Urinary bladder (tissue), 3 donors: ENCODE measurements at regions not wholly inside any gene's neighbourhood (a gene's known extent, or its start where the extent isn't known, plus 50 kb on each side); places are given as distances from the start of the nearest gene placed in this dataset.

ENCODE experiments used
- DNase-seq: peaks from one replicate; pipeline ENCODE4 v3.0.0-alpha.2; 2015; ENCODE audit errors: extremely low spot score
- H3K27ac ChIP-seq: one replicate; pipeline ENCODE4 v1.5.1; 2013; ENCODE audit warnings: low read depth, mild to moderate bottlenecking, moderate library complexity
- H3K36me3 ChIP-seq: one replicate; pipeline ENCODE4 v1.6.1; 2013; ENCODE audit warnings: mild to moderate bottlenecking, moderate library complexity; ENCODE audit not compliant: insufficient read depth
- H3K4me1 ChIP-seq: one replicate; pipeline ENCODE4 v1.6.1; 2013; ENCODE audit warnings: mild to moderate bottlenecking, moderate library complexity; ENCODE audit not compliant: insufficient read depth
- H3K4me3 ChIP-seq: one replicate; pipeline ENCODE4 v1.5.1; 2013; ENCODE audit warnings: low read depth, low read length
- WGBS: extraction: QIAGEN DNeasy Blood & Tissue Kit; methylation state at CpG from one replicate; pipeline ENCODE4 v1.1.7; 2013; 5-methylcytosine and 5-hydroxymethylcytosine counted together
- donor health status: healthy with polysubstance abuse.
- donor health status: healthy.

DNA sequence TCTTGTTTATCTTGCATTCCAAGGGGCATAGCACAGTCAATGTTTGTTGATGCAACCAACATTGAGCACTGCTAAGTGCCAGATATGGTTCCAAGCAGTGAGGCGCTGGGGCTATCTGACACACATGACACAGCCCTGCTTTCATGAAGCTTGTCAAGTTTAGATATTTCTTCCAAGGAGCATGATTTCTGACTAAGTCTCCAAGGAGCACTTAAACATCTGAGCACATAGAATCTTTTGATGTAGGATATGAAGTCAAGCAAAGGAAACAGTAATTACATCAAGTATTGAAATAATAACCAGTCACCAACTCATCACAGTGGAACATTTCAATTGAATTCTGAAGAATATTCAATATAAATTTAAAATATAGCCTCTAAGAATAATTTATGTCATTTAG is 177.8 kb upstream of the USP15 start:
- no peak overlapping the region for H3K27ac ChIP-seq
- H3K4me1 ChIP-seq, result no peaks in the 10 kb centered on the region
- no peak overlapping the region for H3K4me3 ChIP-seq
- no peaks in the 10 kb centered on the region for H3K36me3 ChIP-seq
- WGBS, result 96% methylated on average over 1 of the region's 1 CpG
- no peak for DNase-seq

DNA sequence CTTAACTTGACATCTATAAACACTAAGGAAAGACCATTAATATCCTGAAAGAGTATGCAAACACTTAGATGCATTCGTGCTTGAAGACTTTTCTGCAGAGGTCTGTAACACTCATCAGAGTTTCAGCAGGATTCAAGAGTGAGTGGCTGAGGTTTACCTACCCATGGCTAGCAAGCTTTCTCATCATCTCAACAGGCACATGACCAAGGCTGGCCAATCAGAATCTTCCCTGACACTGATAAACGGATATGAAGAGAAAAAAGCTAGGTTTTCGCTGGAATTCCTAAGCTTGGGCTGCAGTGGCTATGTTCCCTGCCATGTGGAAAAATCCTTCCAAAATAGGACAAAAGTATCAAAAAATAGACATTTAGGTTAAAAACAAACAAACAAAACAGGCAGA is 162.1 kb upstream of the USP15 start:
- 65% methylated on average over 3 of the region's 3 CpGs for WGBS
- H3K4me1 ChIP-seq, result no peaks in the 10 kb centered on the region
- no peak overlapping the region for H3K4me3 ChIP-seq
- no peak for DNase-seq
- H3K27ac ChIP-seq, result no peak overlapping the region
- no peaks in the 10 kb centered on the region for H3K36me3 ChIP-seq

DNA sequence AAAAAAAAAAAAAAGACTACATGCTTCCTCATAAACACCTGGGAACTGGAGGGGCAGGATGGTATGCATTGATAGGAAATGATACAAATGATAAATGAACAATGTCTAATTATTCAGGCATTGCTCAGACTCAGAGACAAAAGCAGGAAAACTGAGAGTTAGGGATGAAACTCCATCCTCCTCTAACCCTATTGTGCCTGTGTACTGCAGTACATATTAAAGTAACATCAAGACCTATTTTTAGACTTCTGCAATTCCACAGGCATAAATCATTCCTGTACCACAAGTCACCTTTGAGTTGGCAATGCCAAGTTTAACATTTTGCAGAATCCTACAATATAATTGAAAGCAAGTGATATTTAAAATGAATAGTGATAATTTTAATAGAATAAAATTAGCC is 156.5 kb upstream of the USP15 start:
- Histone ChIP-seq H3K36me3 (no peaks in the 10 kb centered on the region), H3K27ac (no peak overlapping the region)

GRCh38 chr12:62106547-62107185 is 153.5 kb upstream of the USP15 start:
- H3K4me1 ChIP-seq, result no peaks in the 10 kb centered on the region
- DNase-seq, result no peak
- no peak overlapping the region for H3K4me3 ChIP-seq
- no peaks in the 10 kb centered on the region for H3K36me3 ChIP-seq
- WGBS, result 44% methylated on average over 8 of the region's 8 CpGs
- no peak overlapping the region for H3K27ac ChIP-seq

More for the DNA sequence above, 156.5 kb upstream of the USP15 start:
- Histone ChIP-seq H3K4me3 (no peak overlapping the region), H3K4me1 (no peaks in the 10 kb centered on the region)
- DNase-seq, result no peak

- H3K4me3 ChIP-seq, result no peak overlapping the region
- H3K27ac ChIP-seq, result no peak overlapping the region
- H3K4me1 ChIP-seq, result no peaks in the 10 kb centered on the region
- WGBS, result 70% methylated on average over 10 of the region's 10 CpGs
- no peaks in the 10 kb centered on the region for H3K36me3 ChIP-seq
- no peak for DNase-seq
These were observed 146.7 kb upstream of the USP15 start for GRCh38 chr12:62113366-62114011.

DNA sequence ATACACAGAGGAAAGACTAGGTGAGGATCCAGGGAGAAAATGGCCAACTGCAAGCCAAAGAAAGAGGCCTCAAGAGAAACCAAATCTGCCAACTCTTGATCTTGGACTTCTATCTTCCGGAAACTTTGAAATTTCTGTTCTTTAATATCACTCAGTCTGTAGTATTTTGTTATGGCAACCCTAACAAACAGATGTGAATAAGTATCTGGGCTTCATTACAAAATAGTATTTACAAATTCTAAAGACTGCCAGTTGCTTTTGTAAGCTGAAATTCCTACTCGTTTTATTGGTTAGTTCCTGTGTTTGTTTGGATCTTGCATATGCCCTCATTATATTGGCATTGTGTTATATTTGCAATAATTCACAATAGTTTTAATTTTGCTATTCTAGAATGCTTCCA is 143.2 kb upstream of the USP15 start:
- DNase-seq, result no peak
- Histone ChIP-seq H3K27ac (no peak overlapping the region), H3K4me3 (no peak overlapping the region), H3K36me3 (no peaks in the 10 kb centered on the region), H3K4me1 (no peaks in the 10 kb centered on the region)
- 29% methylated on average over 2 of the region's 2 CpGs for WGBS

DNA sequence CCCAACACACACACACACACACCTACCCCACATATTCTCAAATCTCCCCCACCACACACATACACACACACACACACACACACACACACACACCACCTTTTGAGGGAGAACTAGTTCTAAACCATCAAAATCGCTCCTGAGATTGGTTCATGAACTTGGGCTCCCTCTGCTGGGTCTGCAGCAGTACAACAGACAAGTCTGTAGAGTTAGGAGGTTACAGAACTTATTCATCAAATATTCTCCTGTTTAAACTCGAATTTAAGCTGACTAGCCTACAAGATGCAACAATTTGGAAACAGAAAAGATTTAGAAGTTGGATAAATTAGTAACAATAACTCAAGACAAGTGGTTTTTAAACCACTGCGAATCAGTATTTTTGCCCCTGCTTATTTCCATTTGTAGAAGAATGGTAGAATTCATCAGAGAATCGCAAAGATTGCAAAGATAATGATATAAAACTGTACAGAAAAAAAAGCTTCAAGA is 136.4 kb upstream of the USP15 start:
- no peaks in the 10 kb centered on the region for H3K36me3 ChIP-seq
- no peak overlapping the region for H3K4me3 ChIP-seq
- peak; percentile 10 for DNase-seq
- no peak overlapping the region for H3K27ac ChIP-seq
- H3K4me1 ChIP-seq, result no peaks in the 10 kb centered on the region
- WGBS, result 27% methylated on average over 4 of the region's 4 CpGs

- Histone ChIP-seq H3K27ac (no peak overlapping the region), H3K4me1 (no peaks in the 10 kb centered on the region), H3K36me3 (no peaks in the 10 kb centered on the region), H3K4me3 (no peak overlapping the region)
- DNase-seq, result no peak
- WGBS, result 90% methylated on average over 2 of the region's 2 CpGs
These were observed 132.7 kb upstream of the USP15 start for GRCh38 chr12:62127516-62127915.

DNA sequence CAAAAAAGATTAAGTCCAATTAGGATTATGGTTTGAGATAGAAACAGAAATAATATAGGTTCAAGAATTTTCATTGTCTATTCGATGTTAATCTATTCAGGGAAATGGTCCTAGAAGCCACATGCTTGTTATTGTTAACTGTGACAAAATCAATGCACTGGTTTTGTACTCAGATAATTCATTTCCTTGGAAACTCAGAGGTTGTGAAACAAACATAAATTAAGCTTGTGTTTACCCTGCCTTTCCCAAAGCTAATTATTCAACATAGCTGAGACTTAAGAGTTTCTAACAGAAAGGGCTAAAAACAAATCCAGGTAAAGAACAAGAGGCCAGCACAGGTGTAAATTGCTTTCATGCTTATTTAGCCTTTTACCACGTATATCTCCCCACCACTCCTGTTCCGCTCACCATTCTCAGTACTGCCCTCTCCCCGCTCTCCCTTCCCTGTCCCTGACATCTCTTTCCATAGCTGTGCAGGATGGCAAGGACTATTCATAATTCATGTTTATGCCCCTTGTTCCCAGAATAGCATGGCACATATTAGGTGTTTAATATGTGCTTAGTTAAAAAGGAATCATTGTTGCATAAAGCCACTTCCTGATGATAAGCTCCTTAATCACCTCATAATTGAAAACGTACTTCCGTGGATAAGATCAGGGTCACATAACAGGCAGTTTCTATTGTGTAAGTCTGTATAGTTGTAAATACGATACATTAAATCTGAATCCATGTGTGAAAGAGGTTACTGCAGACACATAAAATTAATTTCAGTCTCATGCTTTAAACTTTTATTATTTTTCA is 131.8 kb upstream of the USP15 start:
- Histone ChIP-seq H3K4me3 (no peak overlapping the region), H3K36me3 (no peaks in the 10 kb centered on the region), H3K4me1 (no peaks in the 10 kb centered on the region), H3K27ac (no peak overlapping the region)
- DNase-seq, result no peak
- WGBS, result 55% methylated on average over 7 of the region's 7 CpGs

DNA sequence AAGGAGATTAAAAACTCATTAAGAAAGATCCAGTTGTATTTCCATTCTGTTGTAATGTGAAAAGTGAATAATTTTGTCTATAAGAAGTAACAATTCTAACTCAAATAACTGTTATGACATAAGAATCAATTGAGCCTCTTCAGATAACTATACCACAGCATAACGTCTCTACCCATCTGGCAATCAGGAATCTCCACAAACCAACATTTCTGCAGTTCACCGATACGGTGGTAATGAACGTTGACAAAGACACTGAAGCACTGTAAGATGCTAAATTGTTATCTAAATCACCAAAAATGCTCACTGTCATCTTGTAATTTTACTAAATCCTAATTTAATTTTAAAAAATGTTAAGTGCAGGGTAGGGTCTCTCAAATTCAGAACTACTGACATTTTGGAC is 130.9 kb upstream of the USP15 start:
- Histone ChIP-seq H3K4me3 (no peak overlapping the region), H3K36me3 (no peaks in the 10 kb centered on the region), H3K4me1 (no peaks in the 10 kb centered on the region), H3K27ac (no peak overlapping the region)
- 84% methylated on average over 4 of the region's 4 CpGs for WGBS
- no peak for DNase-seq

- no peak for DNase-seq
- no peaks in the 10 kb centered on the region for H3K4me1 ChIP-seq
- H3K36me3 ChIP-seq, result no peaks in the 10 kb centered on the region
- no peak overlapping the region for H3K27ac ChIP-seq
- 82% methylated on average over 3 of the region's 3 CpGs for WGBS
- no peak overlapping the region for H3K4me3 ChIP-seq
These were observed 129.8 kb upstream of the USP15 start for GRCh38 chr12:62130402-62130801.

DNA sequence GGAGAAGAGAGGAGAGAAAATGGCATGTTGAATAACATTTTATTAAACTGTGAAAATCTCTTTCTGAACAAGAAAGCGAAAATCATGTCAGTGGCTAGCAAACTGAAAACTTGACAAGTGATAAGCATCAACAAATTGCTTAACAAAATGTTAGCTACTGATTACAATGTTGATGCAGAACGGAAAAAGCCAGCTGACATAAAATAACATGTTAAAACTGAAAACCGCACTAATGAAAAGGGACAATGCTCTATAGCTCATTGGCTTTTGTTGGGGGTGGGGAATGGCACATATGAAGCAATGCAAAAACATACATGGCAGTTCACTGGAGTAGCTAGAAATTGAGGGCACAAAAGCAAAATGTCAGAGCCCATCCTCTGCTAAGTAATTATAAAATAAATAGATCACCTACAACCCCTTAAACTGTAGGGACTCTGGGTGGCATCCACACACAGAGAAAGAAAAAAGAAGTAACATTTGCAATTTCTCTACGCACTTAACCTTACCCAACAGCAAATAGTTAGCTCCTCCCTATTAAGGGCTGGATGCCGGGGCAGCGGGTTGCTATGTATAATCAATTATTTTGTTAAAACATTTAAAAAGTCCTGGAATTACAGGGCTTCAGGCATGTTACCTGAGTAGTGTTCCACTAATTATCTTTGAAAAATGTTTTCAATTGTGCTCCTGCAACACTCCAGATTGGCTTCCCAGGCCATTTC is 129.2 kb upstream of the USP15 start:
- Histone ChIP-seq H3K36me3 (no peaks in the 10 kb centered on the region), H3K27ac (no peak overlapping the region), H3K4me1 (no peaks in the 10 kb centered on the region), H3K4me3 (no peak overlapping the region)
- 87% methylated on average over 6 of the region's 6 CpGs for WGBS
- DNase-seq, result no peak

- no peak overlapping the region for H3K4me3 ChIP-seq
- no peaks in the 10 kb centered on the region for H3K4me1 ChIP-seq
- DNase-seq, result no peak
- WGBS, result 82% methylated on average over 2 of the region's 2 CpGs
- H3K27ac ChIP-seq, result no peak overlapping the region
- no peaks in the 10 kb centered on the region for H3K36me3 ChIP-seq
These were observed 126.8 kb upstream of the USP15 start for GRCh38 chr12:62133440-62133839.
